ENCODE measurements at regions not wholly inside any gene's neighbourhood (a gene's known extent, or its start where the extent isn't known, plus 50 kb on each side); places are given as distances from the start of the nearest gene placed in this dataset.

DNA sequence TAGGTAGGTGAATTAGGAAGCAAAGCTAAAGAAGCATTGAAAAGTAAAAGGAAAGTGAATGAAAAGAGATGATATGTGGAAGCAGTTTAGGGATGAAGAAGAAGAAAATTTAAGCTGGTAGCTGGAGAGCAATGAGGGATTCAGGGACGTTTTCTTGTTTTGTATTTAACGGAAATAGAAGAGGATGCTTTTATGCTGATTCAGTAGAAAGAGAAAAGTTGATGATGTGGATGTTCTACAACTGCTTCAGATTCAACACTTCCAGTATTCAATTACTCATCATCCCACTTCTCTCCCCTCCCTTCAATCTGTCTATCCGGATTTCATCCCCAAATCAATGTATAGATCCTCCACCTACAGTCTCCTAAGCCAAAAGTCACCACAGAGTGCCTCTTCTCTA lies 448.2 kb upstream of the CCDC54 start:
- Mint-ChIP-seq H3K4me1 (no peaks in the 10 kb centered on the region), H3K9me3 (peaks cover 7% of the 10 kb centered on the region), H3K36me3 (ENCODE audit: low read depth) (no peaks in the 10 kb centered on the region), H3K4me3 (no peak overlapping the region), H3K27me3 (ENCODE audit: low read depth) (no peaks in the 10 kb centered on the region), H3K27ac (no peak overlapping the region)
- TF ChIP-seq, protein P1, sequence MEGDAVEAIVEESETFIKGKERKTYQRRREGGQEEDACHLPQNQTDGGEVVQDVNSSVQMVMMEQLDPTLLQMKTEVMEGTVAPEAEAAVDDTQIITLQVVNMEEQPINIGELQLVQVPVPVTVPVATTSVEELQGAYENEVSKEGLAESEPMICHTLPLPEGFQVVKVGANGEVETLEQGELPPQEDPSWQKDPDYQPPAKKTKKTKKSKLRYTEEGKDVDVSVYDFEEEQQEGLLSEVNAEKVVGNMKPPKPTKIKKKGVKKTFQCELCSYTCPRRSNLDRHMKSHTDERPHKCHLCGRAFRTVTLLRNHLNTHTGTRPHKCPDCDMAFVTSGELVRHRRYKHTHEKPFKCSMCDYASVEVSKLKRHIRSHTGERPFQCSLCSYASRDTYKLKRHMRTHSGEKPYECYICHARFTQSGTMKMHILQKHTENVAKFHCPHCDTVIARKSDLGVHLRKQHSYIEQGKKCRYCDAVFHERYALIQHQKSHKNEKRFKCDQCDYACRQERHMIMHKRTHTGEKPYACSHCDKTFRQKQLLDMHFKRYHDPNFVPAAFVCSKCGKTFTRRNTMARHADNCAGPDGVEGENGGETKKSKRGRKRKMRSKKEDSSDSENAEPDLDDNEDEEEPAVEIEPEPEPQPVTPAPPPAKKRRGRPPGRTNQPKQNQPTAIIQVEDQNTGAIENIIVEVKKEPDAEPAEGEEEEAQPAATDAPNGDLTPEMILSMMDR (IDR thresholded peaks at IDR 0.05; ENCODE audit: unreplicated experiment in 3 of 3) = no peak

DNA sequence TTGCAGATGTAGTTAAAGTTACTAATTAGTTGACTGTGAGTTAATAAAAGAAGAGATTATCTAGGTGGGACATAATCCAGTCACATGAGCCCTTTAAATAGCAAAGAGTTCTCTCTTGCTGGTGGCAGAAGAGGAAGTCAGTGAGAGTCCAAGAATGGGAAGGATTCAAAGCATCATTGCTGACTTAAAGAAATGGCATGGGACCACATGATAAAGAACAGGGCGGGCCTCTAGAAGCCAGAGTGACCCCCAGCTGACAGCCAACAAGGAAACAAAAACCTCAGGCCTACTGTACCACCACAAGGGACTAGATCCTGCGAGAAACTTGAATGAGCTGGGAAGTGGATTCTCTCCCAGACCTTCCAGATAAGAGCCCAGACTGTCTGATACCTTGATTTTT lies 447.2 kb upstream of the CCDC54 start:
- Mint-ChIP-seq H3K9me3 (peaks cover 7% of the 10 kb centered on the region), H3K27me3 (ENCODE audit: low read depth) (no peaks in the 10 kb centered on the region), H3K4me1 (no peaks in the 10 kb centered on the region), H3K4me3 (no peak overlapping the region), H3K36me3 (ENCODE audit: low read depth) (no peaks in the 10 kb centered on the region), H3K27ac (no peak overlapping the region)
- TF ChIP-seq, protein P1 (IDR thresholded peaks at IDR 0.05; ENCODE audit: unreplicated experiment in 3 of 3) = no peak

DNA sequence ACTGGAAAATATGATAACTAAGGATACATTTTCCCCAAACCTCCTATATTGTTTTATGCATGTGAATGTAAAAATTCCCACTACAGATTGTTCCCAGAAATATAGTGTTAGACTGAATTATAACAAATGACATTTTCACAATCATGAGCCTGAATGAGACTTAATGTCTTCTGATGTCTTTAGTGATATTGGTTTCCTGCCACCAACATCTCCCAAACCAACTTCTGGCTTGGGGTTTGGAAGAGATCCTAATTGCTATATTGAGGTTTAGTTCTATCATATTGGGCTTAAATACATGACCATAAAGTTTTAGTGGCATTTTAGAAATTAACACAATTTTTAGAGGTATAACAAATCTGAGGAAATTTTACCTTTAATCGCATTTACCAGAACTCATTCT lies 445.3 kb upstream of the CCDC54 start:
- Mint-ChIP-seq H3K4me3 (no peak overlapping the region), H3K36me3 (ENCODE audit: low read depth) (no peaks in the 10 kb centered on the region), H3K27ac (no peak overlapping the region), H3K9me3 (peaks cover 7% of the 10 kb centered on the region), H3K27me3 (ENCODE audit: low read depth) (no peaks in the 10 kb centered on the region), H3K4me1 (no peaks in the 10 kb centered on the region)
- TF ChIP-seq, protein P1 (IDR thresholded peaks at IDR 0.05; ENCODE audit: unreplicated experiment in 3 of 3) = no peak

DNA sequence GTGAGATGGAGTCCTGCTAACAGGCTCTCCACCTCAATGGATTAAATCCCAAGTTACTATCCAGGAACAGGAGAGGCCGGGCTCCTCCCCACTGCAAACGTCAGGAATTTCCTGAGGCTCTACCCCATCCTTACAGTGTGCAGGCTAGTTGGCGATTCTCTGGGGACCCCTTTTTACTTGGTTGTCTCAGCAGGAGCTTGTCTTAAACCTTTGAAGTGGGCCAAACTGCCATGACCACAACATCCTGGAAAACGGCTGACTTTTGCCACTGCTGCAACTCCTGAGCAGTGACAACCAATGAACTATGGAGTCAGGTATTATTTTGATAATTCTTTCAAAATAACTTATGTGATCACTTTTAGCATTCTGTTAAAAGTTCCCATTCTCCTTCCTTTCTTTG lies 440.9 kb upstream of the CCDC54 start:
- no peak overlapping the region for H3K4me3 Mint-ChIP-seq
- H3K9me3 Mint-ChIP-seq = peaks cover 11% of the 10 kb centered on the region
- H3K27ac Mint-ChIP-seq = no peak overlapping the region
- H3K36me3 Mint-ChIP-seq (ENCODE audit: low read depth) = peaks cover 4% of the 10 kb centered on the region
- no peaks in the 10 kb centered on the region for H3K4me1 Mint-ChIP-seq
- TF ChIP-seq, protein P1 (IDR thresholded peaks at IDR 0.05; ENCODE audit: unreplicated experiment in 3 of 3) = no peak
- H3K27me3 Mint-ChIP-seq (ENCODE audit: low read depth) = no peaks in the 10 kb centered on the region

DNA sequence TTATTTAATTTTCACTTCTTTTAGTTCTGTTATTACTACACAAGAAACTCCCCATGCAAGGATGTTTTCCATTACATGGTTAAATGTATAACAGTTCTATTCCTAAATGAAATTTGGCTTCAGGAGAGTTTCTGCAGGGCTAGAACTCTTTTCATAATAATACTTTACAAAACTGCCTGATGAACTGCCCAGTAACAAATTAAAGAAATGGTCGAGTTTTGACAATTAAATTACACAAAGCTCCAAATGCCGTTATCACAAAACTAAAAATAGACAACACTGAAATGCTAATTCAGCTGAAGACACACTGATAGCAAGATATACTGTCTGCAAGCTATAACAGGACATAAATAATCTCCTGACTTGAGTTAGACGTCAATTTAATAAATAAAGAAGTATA lies 435.2 kb upstream of the CCDC54 start:
- peaks cover 4% of the 10 kb centered on the region for H3K36me3 Mint-ChIP-seq (ENCODE audit: low read depth)

DNA sequence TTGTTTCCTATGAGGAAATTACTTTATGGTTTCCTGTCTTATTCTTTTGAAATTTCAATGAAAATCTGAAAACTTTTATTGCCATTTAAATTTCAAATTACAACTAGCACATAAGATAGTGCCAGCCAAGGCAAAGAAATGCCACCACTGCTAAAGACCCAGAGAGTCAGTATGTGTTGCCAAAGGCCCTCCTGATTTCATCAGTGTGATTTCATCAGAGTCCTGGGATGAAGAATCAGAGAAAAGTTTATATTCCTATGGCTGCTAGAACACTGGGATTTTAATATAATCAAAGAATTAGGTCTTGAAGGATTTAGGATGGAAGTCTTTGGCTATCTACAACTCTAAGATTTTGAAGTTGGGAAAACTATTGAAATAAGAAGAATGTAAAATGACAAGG lies 434.2 kb upstream of the CCDC54 start:
- H3K36me3 Mint-ChIP-seq (ENCODE audit: low read depth) = peaks cover 4% of the 10 kb centered on the region
- H3K4me1 Mint-ChIP-seq = peaks cover 5% of the 10 kb centered on the region
- TF ChIP-seq, protein P1 (IDR thresholded peaks at IDR 0.05; ENCODE audit: unreplicated experiment in 3 of 3) = no peak
- peak overlapping the region in 2 of 3 experiments; percentile 34 to 66 for H3K27ac Mint-ChIP-seq
- H3K9me3 Mint-ChIP-seq = peaks cover 13% of the 10 kb centered on the region
- no peak overlapping the region for H3K4me3 Mint-ChIP-seq
- no peaks in the 10 kb centered on the region for H3K27me3 Mint-ChIP-seq (ENCODE audit: low read depth)

More for the DNA sequence above, 435.2 kb upstream of the CCDC54 start:
- peak overlapping the region; percentile 12 to 45 (median 22) for H3K27ac Mint-ChIP-seq
- peaks cover 5% of the 10 kb centered on the region for H3K4me1 Mint-ChIP-seq
- TF ChIP-seq, protein P1 (IDR thresholded peaks at IDR 0.05; ENCODE audit: unreplicated experiment in 3 of 3) = no peak
- H3K9me3 Mint-ChIP-seq = peaks cover 11% of the 10 kb centered on the region
- H3K4me3 Mint-ChIP-seq = no peak overlapping the region
- no peaks in the 10 kb centered on the region for H3K27me3 Mint-ChIP-seq (ENCODE audit: low read depth)
